LNCaP clone FGC (cell line): ENCODE measurements at regions not wholly inside any gene's neighbourhood (a gene's known extent, or its start where the extent isn't known, plus 50 kb on each side); places are given as distances from the start of the nearest gene placed in this dataset.

Experiments used
- DNase-seq: peaks from one replicate; pipeline ENCODE4 v3.0.0-alpha.2; 2011; ENCODE audit warnings: low read depth
- H3K4me3 ChIP-seq: 2 replicates; pipeline ENCODE4 v1.5.1; 2011; ENCODE audit warnings: mild to moderate bottlenecking, low read depth, low read length, control low read depth
- TF ChIP-seq, protein P1 (sequence below): IDR thresholded peaks from 2 replicates; pipeline ENCODE4 v1.5.1; 2012; ENCODE audit warnings: mild to moderate bottlenecking; ENCODE audit not compliant: control insufficient read depth, insufficient read depth; ENCODE audit errors: extremely low read depth

DNA sequence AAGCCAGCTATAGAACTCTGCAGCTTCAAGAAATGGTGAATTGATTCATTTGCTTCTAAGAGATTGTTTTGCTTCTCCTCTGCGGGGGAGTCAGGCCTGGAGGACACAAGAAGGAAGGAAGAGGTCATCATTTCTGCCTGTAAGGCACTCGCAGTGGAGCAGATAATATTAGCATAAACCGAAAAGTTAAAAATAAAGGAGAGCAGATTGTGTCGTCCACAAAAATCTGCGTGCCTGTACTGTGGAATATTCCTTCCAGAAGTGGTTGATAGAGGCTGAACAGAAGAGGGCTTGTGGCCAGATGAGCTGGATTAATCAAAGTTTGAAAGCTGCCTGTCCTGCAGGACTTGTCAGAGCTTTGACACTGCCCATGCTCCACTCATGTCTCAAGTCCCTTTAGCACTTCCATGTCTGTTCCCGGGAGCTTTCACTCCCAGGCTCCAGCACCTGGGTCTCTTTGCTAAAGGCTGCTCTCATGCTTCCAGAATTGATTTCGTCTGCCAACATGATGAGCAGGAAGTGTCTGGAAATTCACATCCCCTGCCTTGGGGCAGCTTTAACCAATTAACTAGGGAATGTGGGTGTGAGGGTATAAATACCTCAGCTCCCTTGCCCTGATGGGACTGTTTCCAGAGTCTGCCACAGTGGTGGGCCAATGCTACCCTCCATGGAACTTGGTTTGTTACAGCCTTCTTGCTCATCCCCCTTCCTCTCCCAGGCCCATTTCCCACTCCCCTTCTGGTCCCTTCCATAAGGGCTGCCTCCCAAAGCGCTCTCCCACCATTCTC is 65.1 kb upstream of the STX16 start:
- TF ChIP-seq, protein P1, sequence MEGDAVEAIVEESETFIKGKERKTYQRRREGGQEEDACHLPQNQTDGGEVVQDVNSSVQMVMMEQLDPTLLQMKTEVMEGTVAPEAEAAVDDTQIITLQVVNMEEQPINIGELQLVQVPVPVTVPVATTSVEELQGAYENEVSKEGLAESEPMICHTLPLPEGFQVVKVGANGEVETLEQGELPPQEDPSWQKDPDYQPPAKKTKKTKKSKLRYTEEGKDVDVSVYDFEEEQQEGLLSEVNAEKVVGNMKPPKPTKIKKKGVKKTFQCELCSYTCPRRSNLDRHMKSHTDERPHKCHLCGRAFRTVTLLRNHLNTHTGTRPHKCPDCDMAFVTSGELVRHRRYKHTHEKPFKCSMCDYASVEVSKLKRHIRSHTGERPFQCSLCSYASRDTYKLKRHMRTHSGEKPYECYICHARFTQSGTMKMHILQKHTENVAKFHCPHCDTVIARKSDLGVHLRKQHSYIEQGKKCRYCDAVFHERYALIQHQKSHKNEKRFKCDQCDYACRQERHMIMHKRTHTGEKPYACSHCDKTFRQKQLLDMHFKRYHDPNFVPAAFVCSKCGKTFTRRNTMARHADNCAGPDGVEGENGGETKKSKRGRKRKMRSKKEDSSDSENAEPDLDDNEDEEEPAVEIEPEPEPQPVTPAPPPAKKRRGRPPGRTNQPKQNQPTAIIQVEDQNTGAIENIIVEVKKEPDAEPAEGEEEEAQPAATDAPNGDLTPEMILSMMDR: no peak
- no peak overlapping the region for H3K4me3 ChIP-seq
- DNase-seq: no peak

DNA sequence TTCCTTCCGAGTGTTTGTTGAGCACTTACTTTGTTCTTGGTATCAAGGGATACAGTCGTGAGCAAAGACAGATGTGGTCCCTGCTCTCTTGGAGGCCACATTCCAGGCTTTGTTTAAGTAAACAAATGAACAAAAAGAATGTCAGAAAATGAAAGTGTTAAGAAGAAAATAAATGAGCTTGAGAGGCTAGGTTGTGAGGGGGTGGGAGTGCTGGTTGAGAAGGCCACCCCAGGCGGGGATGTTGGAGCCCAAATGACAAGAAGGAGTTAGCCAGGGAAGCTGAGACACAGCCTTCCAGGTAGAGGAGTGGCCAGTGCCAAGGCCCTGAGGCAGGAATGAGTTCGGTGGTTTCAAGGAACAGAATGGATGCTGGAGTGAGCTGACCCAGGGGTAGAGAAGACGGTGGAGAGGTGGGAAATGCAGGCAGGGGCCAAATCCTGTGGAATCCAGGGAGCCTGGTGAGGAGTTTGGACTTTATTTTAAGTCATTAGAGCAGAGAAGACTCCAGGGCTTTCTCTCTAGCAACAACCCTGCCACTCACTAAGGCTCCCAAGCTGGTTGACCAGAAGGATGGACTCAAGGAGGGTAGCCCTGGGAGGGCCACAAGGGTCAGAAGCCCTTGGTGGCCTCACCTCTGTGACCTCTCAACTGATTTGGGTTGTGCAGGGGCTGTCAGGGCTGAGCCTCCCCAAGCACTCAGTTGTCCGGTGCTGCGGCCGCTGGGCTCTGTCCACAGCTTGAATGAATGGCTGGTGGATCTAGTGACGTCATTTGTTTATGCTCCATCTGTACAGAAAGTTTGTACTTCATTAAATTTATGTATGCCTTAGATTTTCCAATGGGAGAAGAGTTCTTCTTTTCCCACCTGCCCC is 66.0 kb upstream of the STX16 start:
- TF ChIP-seq, protein P1: no peak
- no peak for DNase-seq
- no peak overlapping the region for H3K4me3 ChIP-seq

DNA sequence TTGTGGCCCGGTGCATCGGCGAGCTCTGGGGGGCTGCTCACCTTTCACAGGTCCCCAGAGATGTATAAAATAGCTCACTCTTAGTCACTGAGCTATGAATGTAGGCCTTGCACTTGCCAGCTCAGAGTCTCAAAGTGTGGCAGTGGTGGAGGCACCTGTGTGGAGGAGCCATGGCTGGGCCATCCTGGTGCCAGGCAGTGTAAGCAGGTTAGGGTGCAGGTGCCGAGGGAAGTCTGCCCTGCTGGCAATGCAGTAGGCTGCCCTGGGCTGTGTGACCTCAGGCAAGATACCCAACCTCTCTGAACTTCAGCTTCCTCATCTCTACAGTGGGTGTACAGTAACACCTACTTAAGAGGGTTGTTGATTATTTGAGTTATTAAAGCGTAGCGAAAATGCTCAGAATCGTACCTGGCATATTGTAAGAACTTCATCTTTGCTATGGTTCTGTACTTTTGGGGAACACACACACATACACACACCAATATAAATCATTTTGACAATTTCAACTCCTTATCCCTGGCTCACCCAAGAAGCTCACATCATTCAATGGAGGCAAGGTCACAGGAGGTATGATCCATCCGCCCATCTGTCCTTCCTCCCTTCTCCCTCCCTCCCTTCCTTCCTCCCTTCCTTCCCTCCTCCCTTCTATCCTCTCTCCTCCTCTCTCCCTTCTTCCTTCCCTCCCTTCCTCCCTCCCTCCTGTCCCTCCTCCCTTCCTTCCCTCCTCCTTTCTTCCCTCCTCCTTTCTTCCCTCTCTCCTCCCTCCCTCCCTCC is 66.8 kb upstream of the STX16 start:
- no peak for DNase-seq
- TF ChIP-seq, protein P1: no peak
- H3K4me3 ChIP-seq: no peak overlapping the region

DNA sequence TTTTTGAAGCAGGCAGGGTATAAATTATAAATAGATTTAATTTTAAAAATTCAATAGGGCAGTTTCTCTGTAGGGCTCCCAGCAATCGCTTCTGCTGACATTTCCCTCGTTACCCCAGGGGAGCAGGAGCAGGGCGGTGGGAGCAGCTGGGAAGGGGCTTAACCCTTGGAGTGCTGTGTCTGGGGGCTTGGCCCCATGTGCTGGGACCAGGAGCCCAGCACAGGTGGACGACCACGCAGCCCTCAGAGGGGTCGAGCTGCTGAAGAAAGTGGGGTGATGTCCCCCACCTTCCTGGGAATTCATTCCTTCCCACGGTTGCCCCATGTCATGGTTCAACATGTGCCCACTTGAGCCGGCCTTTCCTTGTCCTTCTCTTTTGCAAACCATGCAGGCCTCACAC is 67.5 kb upstream of the STX16 start:
- H3K4me3 ChIP-seq: no peak overlapping the region
- TF ChIP-seq, protein P1: no peak
- DNase-seq: no peak

DNA sequence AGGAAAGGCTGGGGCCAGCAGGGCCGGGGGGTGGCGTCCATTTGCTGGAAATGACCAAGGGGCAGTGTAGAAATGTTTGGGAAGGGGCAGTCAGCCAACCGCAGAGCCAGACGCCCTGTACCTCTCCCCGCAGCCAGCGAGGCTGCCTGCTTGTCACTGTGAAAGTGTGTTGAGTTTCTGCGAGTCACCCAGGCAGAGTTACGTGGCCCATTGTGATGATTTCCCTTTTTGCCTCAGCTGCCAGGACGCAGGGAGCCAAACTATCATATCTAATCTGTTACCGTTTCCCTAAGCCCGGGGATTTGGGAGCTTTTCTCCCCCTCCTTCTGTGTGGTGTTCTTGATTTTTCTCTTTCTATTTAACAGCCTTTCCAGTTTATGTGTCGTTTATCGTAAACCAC is 67.9 kb upstream of the STX16 start:
- TF ChIP-seq, protein P1: no peak
- DNase-seq: no peak
- no peak overlapping the region for H3K4me3 ChIP-seq

DNA sequence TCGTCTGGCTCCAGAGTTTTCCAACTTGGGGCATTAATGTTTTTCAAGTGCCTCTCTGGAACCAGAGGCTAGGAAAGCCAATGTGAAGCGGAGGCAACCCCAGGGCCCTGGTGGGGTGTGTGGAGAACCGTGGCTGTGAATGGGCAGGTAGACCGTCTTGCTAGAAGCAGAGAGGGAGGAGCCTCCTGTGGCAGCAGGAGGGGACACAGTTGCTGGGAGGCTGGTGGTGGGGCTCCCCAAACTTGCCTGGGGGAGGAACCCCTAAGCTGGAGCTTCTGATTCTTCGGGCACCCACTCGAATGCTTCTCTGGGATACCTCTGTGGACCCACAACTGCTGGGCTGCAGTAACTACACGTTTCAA is 65.3 kb upstream of the APCDD1L start:
- no peak overlapping the region for H3K4me3 ChIP-seq
- TF ChIP-seq, protein P1: no peak
- no peak for DNase-seq
